ENCODE measurements at regions not wholly inside any gene's neighbourhood (a gene's known extent, or its start where the extent isn't known, plus 50 kb on each side); places are given as distances from the start of the nearest gene placed in this dataset.

DNA sequence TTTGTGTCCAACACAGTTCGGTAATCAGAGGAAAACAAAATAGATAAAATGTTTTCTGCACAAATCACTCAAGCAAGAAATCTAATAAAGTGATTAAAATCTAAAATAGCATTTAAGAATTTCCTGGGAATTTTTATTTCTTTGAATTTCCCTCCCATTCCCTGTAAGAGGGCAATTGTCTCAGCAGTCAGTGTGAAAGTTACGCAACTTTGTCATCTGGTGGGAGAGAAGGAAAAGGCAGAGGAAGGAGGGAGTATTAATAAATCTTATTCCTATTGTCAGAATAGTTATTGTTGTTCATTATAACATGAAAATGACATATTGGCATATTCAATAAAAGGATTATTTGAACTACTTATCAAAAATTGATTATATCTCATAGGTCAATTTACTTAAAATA lies 464.9 kb downstream of the PRKD1 start:
- TF ChIP-seq, protein P1, sequence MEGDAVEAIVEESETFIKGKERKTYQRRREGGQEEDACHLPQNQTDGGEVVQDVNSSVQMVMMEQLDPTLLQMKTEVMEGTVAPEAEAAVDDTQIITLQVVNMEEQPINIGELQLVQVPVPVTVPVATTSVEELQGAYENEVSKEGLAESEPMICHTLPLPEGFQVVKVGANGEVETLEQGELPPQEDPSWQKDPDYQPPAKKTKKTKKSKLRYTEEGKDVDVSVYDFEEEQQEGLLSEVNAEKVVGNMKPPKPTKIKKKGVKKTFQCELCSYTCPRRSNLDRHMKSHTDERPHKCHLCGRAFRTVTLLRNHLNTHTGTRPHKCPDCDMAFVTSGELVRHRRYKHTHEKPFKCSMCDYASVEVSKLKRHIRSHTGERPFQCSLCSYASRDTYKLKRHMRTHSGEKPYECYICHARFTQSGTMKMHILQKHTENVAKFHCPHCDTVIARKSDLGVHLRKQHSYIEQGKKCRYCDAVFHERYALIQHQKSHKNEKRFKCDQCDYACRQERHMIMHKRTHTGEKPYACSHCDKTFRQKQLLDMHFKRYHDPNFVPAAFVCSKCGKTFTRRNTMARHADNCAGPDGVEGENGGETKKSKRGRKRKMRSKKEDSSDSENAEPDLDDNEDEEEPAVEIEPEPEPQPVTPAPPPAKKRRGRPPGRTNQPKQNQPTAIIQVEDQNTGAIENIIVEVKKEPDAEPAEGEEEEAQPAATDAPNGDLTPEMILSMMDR (IDR thresholded peaks at IDR 0.05): no peak
- no peak for TF ChIP-seq POLR2A (IDR thresholded peaks at IDR 0.05)
